ENCODE measurements at regions not wholly inside any gene's neighbourhood (a gene's known extent, or its start where the extent isn't known, plus 50 kb on each side); places are given as distances from the start of the nearest gene placed in this dataset.

DNA sequence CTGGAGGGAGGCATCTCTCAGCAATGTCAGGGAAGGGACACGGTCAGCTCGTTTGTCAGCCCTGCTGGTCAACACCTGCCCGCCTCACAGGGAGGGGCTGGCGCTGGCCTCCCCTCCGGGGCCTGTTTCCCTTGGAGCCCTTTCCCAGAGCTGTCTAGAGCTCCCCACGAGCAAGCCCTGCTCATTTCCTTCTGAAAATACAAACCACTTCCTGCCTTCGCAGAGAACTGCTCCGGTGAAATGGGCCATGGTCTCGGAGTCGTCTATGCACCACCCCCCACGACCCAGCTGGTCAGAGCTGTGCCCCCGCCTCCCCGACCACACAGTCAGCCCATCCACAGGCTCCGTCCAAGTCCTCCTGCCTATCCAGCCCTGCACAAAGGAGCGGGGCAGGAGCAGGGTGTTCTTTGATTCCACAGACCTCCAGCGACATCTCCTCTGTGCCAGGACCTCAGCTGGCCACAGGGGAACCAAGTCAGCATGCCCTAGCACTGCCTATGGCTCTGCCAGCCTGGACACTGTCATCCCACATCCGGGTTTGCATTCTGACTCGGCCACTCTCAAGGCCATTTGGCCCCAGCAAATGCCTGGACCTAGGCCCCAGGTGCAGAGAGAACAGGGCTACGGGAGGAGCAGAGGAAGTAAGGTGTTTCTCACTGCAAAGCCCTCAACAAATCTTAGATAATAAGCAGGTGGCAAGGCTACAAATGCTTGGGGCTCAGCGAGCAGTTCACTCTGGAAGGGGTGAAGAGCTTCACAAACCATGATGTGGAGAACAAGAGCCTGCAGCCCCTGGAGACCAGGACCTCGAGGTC is 82.1 kb upstream of the WNT11 start (continued):
- TF ChIP-seq, protein P1, sequence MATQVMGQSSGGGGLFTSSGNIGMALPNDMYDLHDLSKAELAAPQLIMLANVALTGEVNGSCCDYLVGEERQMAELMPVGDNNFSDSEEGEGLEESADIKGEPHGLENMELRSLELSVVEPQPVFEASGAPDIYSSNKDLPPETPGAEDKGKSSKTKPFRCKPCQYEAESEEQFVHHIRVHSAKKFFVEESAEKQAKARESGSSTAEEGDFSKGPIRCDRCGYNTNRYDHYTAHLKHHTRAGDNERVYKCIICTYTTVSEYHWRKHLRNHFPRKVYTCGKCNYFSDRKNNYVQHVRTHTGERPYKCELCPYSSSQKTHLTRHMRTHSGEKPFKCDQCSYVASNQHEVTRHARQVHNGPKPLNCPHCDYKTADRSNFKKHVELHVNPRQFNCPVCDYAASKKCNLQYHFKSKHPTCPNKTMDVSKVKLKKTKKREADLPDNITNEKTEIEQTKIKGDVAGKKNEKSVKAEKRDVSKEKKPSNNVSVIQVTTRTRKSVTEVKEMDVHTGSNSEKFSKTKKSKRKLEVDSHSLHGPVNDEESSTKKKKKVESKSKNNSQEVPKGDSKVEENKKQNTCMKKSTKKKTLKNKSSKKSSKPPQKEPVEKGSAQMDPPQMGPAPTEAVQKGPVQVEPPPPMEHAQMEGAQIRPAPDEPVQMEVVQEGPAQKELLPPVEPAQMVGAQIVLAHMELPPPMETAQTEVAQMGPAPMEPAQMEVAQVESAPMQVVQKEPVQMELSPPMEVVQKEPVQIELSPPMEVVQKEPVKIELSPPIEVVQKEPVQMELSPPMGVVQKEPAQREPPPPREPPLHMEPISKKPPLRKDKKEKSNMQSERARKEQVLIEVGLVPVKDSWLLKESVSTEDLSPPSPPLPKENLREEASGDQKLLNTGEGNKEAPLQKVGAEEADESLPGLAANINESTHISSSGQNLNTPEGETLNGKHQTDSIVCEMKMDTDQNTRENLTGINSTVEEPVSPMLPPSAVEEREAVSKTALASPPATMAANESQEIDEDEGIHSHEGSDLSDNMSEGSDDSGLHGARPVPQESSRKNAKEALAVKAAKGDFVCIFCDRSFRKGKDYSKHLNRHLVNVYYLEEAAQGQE (IDR thresholded peaks at IDR 0.05) = no peak
- TF ChIP-seq BHLHE40 (IDR thresholded peaks at IDR 0.05; ENCODE audit: low read depth, low read length) = no peak
- no peak for TF ChIP-seq HEYL (CRISPR knock-in tag; IDR thresholded peaks at IDR 0.05)
- TF ChIP-seq SREBF2 (IDR thresholded peaks at IDR 0.05) = no peak
- no peak for TF ChIP-seq MYC (IDR thresholded peaks at IDR 0.05; ENCODE audit: borderline replicate concordance, low read length)
- TF ChIP-seq, protein P2, sequence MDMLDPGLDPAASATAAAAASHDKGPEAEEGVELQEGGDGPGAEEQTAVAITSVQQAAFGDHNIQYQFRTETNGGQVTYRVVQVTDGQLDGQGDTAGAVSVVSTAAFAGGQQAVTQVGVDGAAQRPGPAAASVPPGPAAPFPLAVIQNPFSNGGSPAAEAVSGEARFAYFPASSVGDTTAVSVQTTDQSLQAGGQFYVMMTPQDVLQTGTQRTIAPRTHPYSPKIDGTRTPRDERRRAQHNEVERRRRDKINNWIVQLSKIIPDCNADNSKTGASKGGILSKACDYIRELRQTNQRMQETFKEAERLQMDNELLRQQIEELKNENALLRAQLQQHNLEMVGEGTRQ (IDR thresholded peaks at IDR 0.05) = no peak
- TF ChIP-seq EHF (CRISPR knock-in tag; IDR thresholded peaks at IDR 0.05) = no peak
- TF ChIP-seq CBX8 (IDR thresholded peaks at IDR 0.05) = no peak

DNA sequence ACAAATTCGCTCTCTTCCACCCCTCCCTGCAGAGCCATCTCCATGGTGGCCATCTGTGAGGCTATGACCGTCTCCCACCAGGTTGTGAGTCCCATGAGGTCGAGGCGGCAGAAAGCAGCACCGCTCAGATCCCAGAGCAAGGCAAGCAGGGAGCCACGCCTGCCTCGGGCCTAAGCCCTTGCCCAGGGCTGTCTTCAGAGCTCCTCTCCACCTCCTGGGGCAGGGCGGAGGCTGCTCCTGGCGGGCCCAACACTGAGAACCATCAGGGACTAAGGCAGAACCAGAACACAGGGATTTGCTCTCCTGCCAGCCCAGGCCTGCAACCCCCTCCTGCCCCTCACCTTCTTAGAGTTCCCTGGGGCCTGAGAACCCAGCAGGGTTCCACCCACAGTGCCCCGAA is 80.9 kb upstream of the WNT11 start:
- CTCF ChIA-PET = interaction anchor here (4.1 kb wide), 1 partner anchor 79 kb away, joined by 13 read pairs; no protein-coding TSS in a partner anchor
- POLR2A ChIA-PET = no interaction called here
- no peaks in the 10 kb centered on the region for H3K9me3 ChIP-seq
- no peak overlapping the region for H3K4me3 ChIP-seq
- H3K4me1 ChIP-seq = peaks cover 4% of the 10 kb centered on the region; the same call in 1 of the 3 replicates
- H3K4me2 ChIP-seq = no peak overlapping the region
- DNase-seq (ENCODE audit: low read depth in 1 of 2, low spot score in 1 of 2) = no peak
- no peak for TF ChIP-seq ZFP36 (IDR thresholded peaks at IDR 0.05; ENCODE audit: borderline replicate concordance, partially characterized antibody)
- no peak for TF ChIP-seq BHLHE40 (IDR thresholded peaks at IDR 0.05; ENCODE audit: low read depth, low read length)
- no peak for TF ChIP-seq EHMT2 (IDR thresholded peaks at IDR 0.05; ENCODE audit: low read depth)
- no peak for TF ChIP-seq TFCP2L1 (CRISPR knock-in tag; IDR thresholded peaks at IDR 0.05)
- TF ChIP-seq CEBPB (IDR thresholded peaks at IDR 0.05) = no peak
- no peak for TF ChIP-seq HEYL (CRISPR knock-in tag; IDR thresholded peaks at IDR 0.05)
- TF ChIP-seq MAX (IDR thresholded peaks at IDR 0.05) = no peak
- TF ChIP-seq EP300 (IDR thresholded peaks at IDR 0.05) = no peak
- TF ChIP-seq, protein P3, sequence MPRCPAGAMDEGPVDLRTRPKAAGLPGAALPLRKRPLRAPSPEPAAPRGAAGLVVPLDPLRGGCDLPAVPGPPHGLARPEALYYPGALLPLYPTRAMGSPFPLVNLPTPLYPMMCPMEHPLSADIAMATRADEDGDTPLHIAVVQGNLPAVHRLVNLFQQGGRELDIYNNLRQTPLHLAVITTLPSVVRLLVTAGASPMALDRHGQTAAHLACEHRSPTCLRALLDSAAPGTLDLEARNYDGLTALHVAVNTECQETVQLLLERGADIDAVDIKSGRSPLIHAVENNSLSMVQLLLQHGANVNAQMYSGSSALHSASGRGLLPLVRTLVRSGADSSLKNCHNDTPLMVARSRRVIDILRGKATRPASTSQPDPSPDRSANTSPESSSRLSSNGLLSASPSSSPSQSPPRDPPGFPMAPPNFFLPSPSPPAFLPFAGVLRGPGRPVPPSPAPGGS (IDR thresholded peaks at IDR 0.05) = no peak
- no peak for TF ChIP-seq POLR2A (IDR thresholded peaks at IDR 0.05; ENCODE audit: low read length)
- no peak for TF ChIP-seq SMC3 (IDR thresholded peaks at IDR 0.05)
- TF ChIP-seq, protein P4, sequence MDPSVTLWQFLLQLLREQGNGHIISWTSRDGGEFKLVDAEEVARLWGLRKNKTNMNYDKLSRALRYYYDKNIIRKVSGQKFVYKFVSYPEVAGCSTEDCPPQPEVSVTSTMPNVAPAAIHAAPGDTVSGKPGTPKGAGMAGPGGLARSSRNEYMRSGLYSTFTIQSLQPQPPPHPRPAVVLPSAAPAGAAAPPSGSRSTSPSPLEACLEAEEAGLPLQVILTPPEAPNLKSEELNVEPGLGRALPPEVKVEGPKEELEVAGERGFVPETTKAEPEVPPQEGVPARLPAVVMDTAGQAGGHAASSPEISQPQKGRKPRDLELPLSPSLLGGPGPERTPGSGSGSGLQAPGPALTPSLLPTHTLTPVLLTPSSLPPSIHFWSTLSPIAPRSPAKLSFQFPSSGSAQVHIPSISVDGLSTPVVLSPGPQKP (IDR thresholded peaks at IDR 0.05; ENCODE audit: low read depth, low read length) = no peak
- TF ChIP-seq ZSCAN20 (CRISPR knock-in tag; IDR thresholded peaks at IDR 0.05) = no peak
- TF ChIP-seq HDAC2 (IDR thresholded peaks at IDR 0.05) = no peak
- no peak for TF ChIP-seq MAZ (IDR thresholded peaks at IDR 0.05; ENCODE audit: borderline replicate concordance, low read depth, low read length)
- TF ChIP-seq JUN (IDR thresholded peaks at IDR 0.05) = no peak
- TF ChIP-seq, protein P1 (IDR thresholded peaks at IDR 0.05) = no peak
- no peak for TF ChIP-seq RCOR1 (IDR thresholded peaks at IDR 0.05; ENCODE audit: low read depth, low read length)
- TF ChIP-seq FOSB (CRISPR knock-in tag; IDR thresholded peaks at IDR 0.05) = no peak
- no peak for TF ChIP-seq HOXB5 (CRISPR knock-in tag; IDR thresholded peaks at IDR 0.05)
- H3K27ac ChIP-seq = no peak overlapping the region
- no peak for ATAC-seq
- FAIRE-seq = no peak
- 73% methylated on average over 6 of the region's 10 CpGs for WGBS (ENCODE audit: missing lambda C conversion rate)

All from A549 (cell line).